T47D (cell line): ENCODE measurements at regions not wholly inside any gene's neighbourhood (a gene's known extent, or its start where the extent isn't known, plus 50 kb on each side); places are given as distances from the start of the nearest gene placed in this dataset.

ENCODE experiments used
- DNase-seq, 2 experiments: peaks; one replicate each; pipeline versions ENCODE4 v3.0.0 to v3.0.0-alpha.2; 2011 to 2012; ENCODE audit warnings: low read depth in 1 of 2, low spot score in 1 of 2
- JUND ChIP-seq: IDR thresholded peaks from 2 replicates; pipeline ENCODE4 v1.6.1; 2012; ENCODE audit warnings: low read depth
- in situ Hi-C: cut with HindIII; loops from 2 replicates; pipeline ENCODE4 v1.10.0; 2016; ENCODE audit warnings: low sequenced_read_pairs, low pct_unique_long_range_greater_than_20kb

- no peak for DNase-seq
Observed at GRCh38 chr5:103375863-103376591, 117.5 kb downstream of the MACIR start.

GRCh38 chr5:103375350-103375749 is 116.8 kb downstream of the MACIR start:
- TF ChIP-seq JUND: no peak
- in situ Hi-C loops: no loop called here
- no peak for DNase-seq

More at GRCh38 chr5:103375863-103376591, 117.5 kb downstream of the MACIR start:
- no peak for TF ChIP-seq JUND
- in situ Hi-C loops: no loop called here

GRCh38 chr5:103374473-103374963 is 116.0 kb downstream of the MACIR start:
- in situ Hi-C loops: no loop called here
- DNase-seq: no peak
- TF ChIP-seq JUND: no peak

- DNase-seq: peak in 1 of 2 experiments; percentile 62
- in situ Hi-C loops: no loop called here
- TF ChIP-seq JUND: no peak
Observed at GRCh38 chr5:103373597-103374472, 115.3 kb downstream of the MACIR start.

GRCh38 chr5:103371046-103371607 is 112.6 kb downstream of the MACIR start:
- in situ Hi-C loops: no loop called here
- no peak for TF ChIP-seq JUND
- DNase-seq: peak in 1 of 2 experiments; percentile 52

GRCh38 chr5:103369125-103370120 is 110.9 kb downstream of the MACIR start:
- in situ Hi-C loops: no loop called here
- DNase-seq: no peak
- no peak for TF ChIP-seq JUND

- in situ Hi-C loops: no loop called here
- no peak for DNase-seq
- no peak for TF ChIP-seq JUND
Observed at GRCh38 chr5:103367702-103368101, 109.1 kb downstream of the MACIR start.

GRCh38 chr5:103366918-103367549 is 108.5 kb downstream of the MACIR start:
- TF ChIP-seq JUND: no peak
- DNase-seq: no peak
- in situ Hi-C loops: no loop called here

- no peak for TF ChIP-seq JUND
- DNase-seq: no peak
- in situ Hi-C loops: no loop called here
Observed at GRCh38 chr5:103364074-103364473, 105.5 kb downstream of the MACIR start.

- in situ Hi-C loops: no loop called here
- no peak for DNase-seq
- no peak for TF ChIP-seq JUND
Observed at GRCh38 chr5:103362211-103362610, 103.6 kb downstream of the MACIR start.

GRCh38 chr5:103360475-103360874 is 101.9 kb downstream of the MACIR start:
- no peak for TF ChIP-seq JUND
- DNase-seq: no peak
- in situ Hi-C loops: no loop called here
